OCI-LY3 (cell line): ENCODE measurements at regions not wholly inside any gene's neighbourhood (a gene's known extent, or its start where the extent isn't known, plus 50 kb on each side); places are given as distances from the start of the nearest gene placed in this dataset.

ENCODE experiments used
- EZH2phosphoT487 ChIP-seq: fragments of 200-600 bp; shearing (Covaris generic); IDR thresholded peaks from 2 replicates; pipeline ENCODE4 v1.6.1; 2018; ENCODE audit warnings: antibody characterized with exemption, mixed run types, low read depth
- TF ChIP-seq, protein P1 (sequence below): fragments of 200-600, 300-600 bp; sonication (generic); IDR thresholded peaks from 2 replicates; pipeline ENCODE4 v1.5.1; 2014; ENCODE audit warnings: antibody characterized with exemption, low read length, low read depth

DNA sequence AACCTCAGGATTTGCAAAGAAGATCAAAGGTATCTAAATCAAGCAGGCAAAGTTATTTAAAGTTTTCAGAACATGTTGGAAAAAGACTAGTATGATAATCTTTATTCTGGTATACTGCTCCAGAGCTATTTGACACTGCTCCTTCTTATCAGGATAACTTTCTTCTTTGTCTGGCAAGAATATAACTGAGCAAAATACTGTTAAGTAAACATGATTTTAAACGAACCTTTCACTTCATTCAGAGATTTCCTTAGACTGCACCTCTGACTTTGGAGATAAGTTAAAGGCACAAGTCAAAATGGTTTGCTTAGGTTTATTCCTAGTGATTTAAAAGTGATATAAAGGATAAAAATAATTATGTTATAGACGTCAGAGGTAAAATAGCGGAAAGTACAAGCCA lies 103.9 kb upstream of the CCDC190 start:
- TF ChIP-seq, protein P1, sequence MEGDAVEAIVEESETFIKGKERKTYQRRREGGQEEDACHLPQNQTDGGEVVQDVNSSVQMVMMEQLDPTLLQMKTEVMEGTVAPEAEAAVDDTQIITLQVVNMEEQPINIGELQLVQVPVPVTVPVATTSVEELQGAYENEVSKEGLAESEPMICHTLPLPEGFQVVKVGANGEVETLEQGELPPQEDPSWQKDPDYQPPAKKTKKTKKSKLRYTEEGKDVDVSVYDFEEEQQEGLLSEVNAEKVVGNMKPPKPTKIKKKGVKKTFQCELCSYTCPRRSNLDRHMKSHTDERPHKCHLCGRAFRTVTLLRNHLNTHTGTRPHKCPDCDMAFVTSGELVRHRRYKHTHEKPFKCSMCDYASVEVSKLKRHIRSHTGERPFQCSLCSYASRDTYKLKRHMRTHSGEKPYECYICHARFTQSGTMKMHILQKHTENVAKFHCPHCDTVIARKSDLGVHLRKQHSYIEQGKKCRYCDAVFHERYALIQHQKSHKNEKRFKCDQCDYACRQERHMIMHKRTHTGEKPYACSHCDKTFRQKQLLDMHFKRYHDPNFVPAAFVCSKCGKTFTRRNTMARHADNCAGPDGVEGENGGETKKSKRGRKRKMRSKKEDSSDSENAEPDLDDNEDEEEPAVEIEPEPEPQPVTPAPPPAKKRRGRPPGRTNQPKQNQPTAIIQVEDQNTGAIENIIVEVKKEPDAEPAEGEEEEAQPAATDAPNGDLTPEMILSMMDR, result no peak
- TF ChIP-seq EZH2phosphoT487, result no peak
